ENCODE measurements at regions not wholly inside any gene's neighbourhood (a gene's known extent, or its start where the extent isn't known, plus 50 kb on each side); places are given as distances from the start of the nearest gene placed in this dataset.
"Not testable (repeated sequence)": the region's sequence is repeated elsewhere in the genome, so short reads cannot be mapped to it uniquely, and the experiment has no call there.

- Mint-ChIP-seq H3K36me3 (peaks cover 5% of the 10 kb centered on the region), H3K4me1 (no peaks in the 10 kb centered on the region), H3K4me3 (no peak overlapping the region), H3K27me3 (no peaks in the 10 kb centered on the region), H3K27ac (no peak overlapping the region), H3K9me3 (peaks cover 8% of the 10 kb centered on the region)
- ATAC-seq: peak; percentile 25
Observed at GRCh38 chr2:37771600-37772088, 100.2 kb upstream of the CDC42EP3 start.

GRCh38 chr2:37773371-37774130 lies 102.1 kb upstream of the CDC42EP3 start:
- Mint-ChIP-seq H3K27me3 (no peaks in the 10 kb centered on the region), H3K27ac (no peak overlapping the region), H3K4me1 (no peaks in the 10 kb centered on the region), H3K4me3 (no peak overlapping the region), H3K9me3 (peaks cover 8% of the 10 kb centered on the region), H3K36me3 (no peaks in the 10 kb centered on the region)
- ATAC-seq: no peak

GRCh38 chr2:37774171-37774944 lies 102.9 kb upstream of the CDC42EP3 start:
- ATAC-seq, H3K36me3 Mint-ChIP-seq, H3K27ac Mint-ChIP-seq, H3K27me3 Mint-ChIP-seq, H3K4me3 Mint-ChIP-seq, H3K4me1 Mint-ChIP-seq, H3K9me3 Mint-ChIP-seq: not testable (repeated sequence)

GRCh38 chr2:37774976-37775907 lies 103.8 kb upstream of the CDC42EP3 start:
- Mint-ChIP-seq H3K27me3 (no peaks in the 10 kb centered on the region), H3K4me1 (no peaks in the 10 kb centered on the region), H3K9me3 (peaks cover 8% of the 10 kb centered on the region), H3K36me3 (no peaks in the 10 kb centered on the region), H3K27ac (no peak overlapping the region), H3K4me3 (no peak overlapping the region)
- no peak for ATAC-seq

GRCh38 chr2:37775908-37776250 lies 104.4 kb upstream of the CDC42EP3 start:
- Mint-ChIP-seq H3K4me1 (no peaks in the 10 kb centered on the region), H3K4me3 (no peak overlapping the region), H3K27ac (no peak overlapping the region), H3K9me3 (peaks cover 6% of the 10 kb centered on the region), H3K36me3 (no peaks in the 10 kb centered on the region), H3K27me3 (no peaks in the 10 kb centered on the region)
- no peak for ATAC-seq

DNA sequence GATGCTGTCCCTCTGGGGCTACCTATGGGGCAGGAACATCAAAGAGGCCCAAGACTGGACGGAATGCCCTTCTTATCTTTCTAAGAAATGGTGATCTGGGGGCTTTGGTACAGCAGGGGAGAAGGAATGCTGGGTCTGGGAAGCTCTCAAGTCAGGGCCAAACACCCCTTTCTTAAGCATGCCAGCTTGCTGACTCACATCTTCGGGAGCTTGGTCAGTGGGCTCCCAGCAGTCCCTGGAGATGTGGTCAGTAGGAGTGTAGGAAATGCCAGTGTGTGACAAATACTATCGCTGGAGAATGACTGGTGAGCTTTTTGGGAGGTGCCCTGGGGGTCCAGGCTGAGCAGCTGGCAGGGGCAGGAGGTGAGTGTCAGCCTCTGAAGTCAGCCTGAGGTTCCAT lies 105.0 kb upstream of the CDC42EP3 start:
- no peak overlapping the region for H3K27ac Mint-ChIP-seq
- no peaks in the 10 kb centered on the region for H3K4me1 Mint-ChIP-seq
- H3K4me3 Mint-ChIP-seq: no peak overlapping the region
- no peak for ATAC-seq
- H3K36me3 Mint-ChIP-seq: no peaks in the 10 kb centered on the region
- no peaks in the 10 kb centered on the region for H3K27me3 Mint-ChIP-seq
- H3K9me3 Mint-ChIP-seq: peaks cover 3% of the 10 kb centered on the region

DNA sequence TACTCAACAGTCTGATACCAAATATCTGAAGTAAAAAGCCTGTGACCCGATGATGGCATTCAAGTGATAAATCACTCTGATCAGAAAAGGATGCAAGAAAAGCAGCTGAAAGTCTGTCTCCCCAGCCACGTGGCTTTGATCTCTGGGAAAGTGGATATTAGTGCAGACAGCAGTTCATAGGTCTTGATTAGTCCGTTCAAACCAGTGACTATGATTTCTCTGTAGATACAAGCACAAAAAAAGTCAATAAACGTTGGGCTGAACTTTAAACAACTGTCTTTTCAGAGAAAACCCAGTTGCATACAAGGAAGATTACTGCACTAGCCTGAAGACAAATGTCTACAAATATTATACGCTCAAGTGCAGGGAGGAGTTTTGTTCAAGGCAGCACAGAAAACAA lies 107.7 kb upstream of the CDC42EP3 start:
- Mint-ChIP-seq H3K27ac (no peak overlapping the region), H3K4me3 (no peak overlapping the region), H3K9me3 (peaks cover 3% of the 10 kb centered on the region), H3K27me3 (no peaks in the 10 kb centered on the region), H3K4me1 (no peaks in the 10 kb centered on the region), H3K36me3 (no peaks in the 10 kb centered on the region)
- no peak for ATAC-seq

DNA sequence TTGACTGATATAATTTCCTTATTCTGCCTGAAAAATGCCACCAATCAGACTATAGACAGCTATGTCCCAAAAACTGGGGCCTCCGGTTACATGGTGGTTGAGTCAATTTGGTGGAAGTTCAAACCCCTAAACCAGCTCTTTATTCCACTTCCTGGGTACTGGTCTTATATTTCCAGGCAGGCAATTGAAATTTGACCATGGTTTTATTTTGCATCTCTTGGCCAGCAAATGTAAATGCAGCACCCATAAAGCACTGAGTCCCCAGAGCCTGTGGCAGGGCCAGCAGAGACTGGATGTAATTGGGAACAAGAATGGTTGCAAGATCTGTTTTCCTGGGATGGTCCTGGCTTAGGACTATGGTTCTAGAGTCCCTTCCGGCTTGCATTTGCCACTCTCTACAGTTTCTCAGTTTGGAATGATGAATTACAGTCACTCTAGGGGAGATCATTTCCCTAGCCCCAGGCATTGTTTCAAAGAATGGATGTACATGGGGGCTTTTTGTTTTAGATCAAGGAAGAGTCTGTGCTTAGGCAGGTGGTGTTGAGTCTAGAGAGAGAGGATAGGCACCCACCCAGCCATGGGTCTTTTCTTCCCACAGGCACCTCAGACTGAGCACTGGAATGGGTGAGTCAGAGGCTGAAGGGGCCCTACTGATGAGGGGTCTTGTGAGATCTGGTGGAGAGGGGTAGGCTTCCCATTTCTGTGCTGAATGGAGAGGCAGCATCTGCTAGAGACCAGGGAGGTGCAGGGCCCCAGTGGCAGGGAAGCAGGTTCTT lies 108.4 kb upstream of the CDC42EP3 start:
- no peak for ATAC-seq
- no peaks in the 10 kb centered on the region for H3K27me3 Mint-ChIP-seq
- H3K4me1 Mint-ChIP-seq: no peaks in the 10 kb centered on the region
- H3K9me3 Mint-ChIP-seq: peaks cover 3% of the 10 kb centered on the region
- no peak overlapping the region for H3K27ac Mint-ChIP-seq
- H3K36me3 Mint-ChIP-seq: no peaks in the 10 kb centered on the region
- H3K4me3 Mint-ChIP-seq: no peak overlapping the region

- ATAC-seq: no peak
- Mint-ChIP-seq H3K36me3 (no peaks in the 10 kb centered on the region), H3K9me3 (no peaks in the 10 kb centered on the region), H3K4me3 (no peak overlapping the region), H3K4me1 (no peaks in the 10 kb centered on the region), H3K27ac (no peak overlapping the region), H3K27me3 (no peaks in the 10 kb centered on the region)
Observed at GRCh38 chr2:37780387-37780676, 108.9 kb upstream of the CDC42EP3 start.

DNA sequence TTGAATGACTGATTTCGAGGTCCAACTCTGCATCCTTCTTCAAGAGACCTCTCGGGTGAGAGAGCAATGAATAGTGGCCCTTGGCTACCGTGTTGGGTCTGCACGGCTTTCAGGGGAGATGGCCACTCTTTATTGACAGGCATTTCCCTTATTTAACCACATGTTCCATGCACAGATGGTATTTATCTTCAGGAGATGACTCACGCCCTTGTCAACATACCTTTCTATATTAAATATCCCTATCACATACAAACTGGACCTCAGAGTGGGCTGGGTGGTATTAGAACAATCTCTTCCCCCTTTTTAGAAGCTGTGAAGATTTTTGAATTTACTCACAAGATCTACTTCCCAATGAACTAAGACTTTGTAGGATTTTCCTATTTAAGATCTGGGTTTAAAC lies 109.6 kb upstream of the CDC42EP3 start:
- no peaks in the 10 kb centered on the region for H3K27me3 Mint-ChIP-seq
- H3K4me1 Mint-ChIP-seq: no peaks in the 10 kb centered on the region
- no peaks in the 10 kb centered on the region for H3K9me3 Mint-ChIP-seq
- H3K27ac Mint-ChIP-seq: no peak overlapping the region
- no peak for ATAC-seq
- H3K36me3 Mint-ChIP-seq: no peaks in the 10 kb centered on the region
- H3K4me3 Mint-ChIP-seq: no peak overlapping the region

- no peaks in the 10 kb centered on the region for H3K4me1 Mint-ChIP-seq
- ATAC-seq: no peak
- no peaks in the 10 kb centered on the region for H3K27me3 Mint-ChIP-seq
- H3K36me3 Mint-ChIP-seq: no peaks in the 10 kb centered on the region
- peaks cover 2% of the 10 kb centered on the region for H3K9me3 Mint-ChIP-seq
- no peak overlapping the region for H3K4me3 Mint-ChIP-seq
- H3K27ac Mint-ChIP-seq: no peak overlapping the region
Observed at GRCh38 chr2:37782155-37782673, 110.8 kb upstream of the CDC42EP3 start.

GRCh38 chr2:37782721-37783371 lies 111.4 kb upstream of the CDC42EP3 start:
- Mint-ChIP-seq H3K27me3 (no peaks in the 10 kb centered on the region), H3K4me1 (no peaks in the 10 kb centered on the region), H3K9me3 (peaks cover 6% of the 10 kb centered on the region), H3K36me3 (no peaks in the 10 kb centered on the region), H3K4me3 (no peak overlapping the region), H3K27ac (no peak overlapping the region)
- ATAC-seq: no peak

DNA sequence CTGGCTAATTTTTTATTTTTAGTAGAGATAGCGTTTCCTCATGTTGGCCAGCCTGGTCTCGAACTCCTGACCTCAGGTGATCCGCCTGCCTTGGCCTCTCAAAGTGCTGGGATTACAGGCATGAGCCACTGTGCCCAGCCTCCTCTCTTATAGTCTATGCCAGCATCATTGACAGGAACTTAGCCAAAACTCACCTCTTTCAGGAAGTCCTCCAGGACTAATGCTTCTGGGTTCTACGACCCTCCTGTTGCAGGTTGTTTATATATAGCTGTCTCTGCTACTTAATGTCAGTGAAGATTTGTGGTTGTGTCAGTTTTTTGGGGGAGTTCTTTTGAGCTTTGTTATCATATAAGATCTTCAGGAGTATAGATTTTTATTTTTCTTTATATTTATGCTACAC lies 112.1 kb upstream of the CDC42EP3 start:
- ATAC-seq: no peak
- Mint-ChIP-seq H3K27me3 (no peaks in the 10 kb centered on the region), H3K27ac (no peak overlapping the region), H3K4me3 (no peak overlapping the region), H3K9me3 (peaks cover 6% of the 10 kb centered on the region), H3K4me1 (no peaks in the 10 kb centered on the region), H3K36me3 (peaks cover 2% of the 10 kb centered on the region)

- H3K9me3 Mint-ChIP-seq: peaks cover 13% of the 10 kb centered on the region
- no peak overlapping the region for H3K4me3 Mint-ChIP-seq
- peaks cover 8% of the 10 kb centered on the region for H3K36me3 Mint-ChIP-seq
- no peak overlapping the region for H3K27ac Mint-ChIP-seq
- no peak for ATAC-seq
- no peaks in the 10 kb centered on the region for H3K4me1 Mint-ChIP-seq
- H3K27me3 Mint-ChIP-seq: no peaks in the 10 kb centered on the region
Observed at GRCh38 chr2:37784071-37784758, 112.8 kb upstream of the CDC42EP3 start.

Data from stimulated activated memory B cell treated with anti-CD40 and anti-IgM and Interleukin-4, amounts not matched to agents 10 μg/mL and 1 μg/mL and 100 μg/mL, for 72 hours (primary cell).